Upper lobe of left lung (tissue), 4 donors: ENCODE measurements at regions not wholly inside any gene's neighbourhood (a gene's known extent, or its start where the extent isn't known, plus 50 kb on each side); places are given as distances from the start of the nearest gene placed in this dataset.

Source experiments
- POLR2A ChIP-seq, 4 donors: fragments of 450-650 bp; IDR thresholded peaks; one replicate each; pipeline ENCODE4 v1.5.1; 2016 to 2017; ENCODE audit warnings: antibody characterized with exemption in 4 of 4, mild to moderate bottlenecking in 2 of 4
- POLR2AphosphoS5 ChIP-seq, 2 donors: sonication (generic); formaldehyde crosslinking; IDR thresholded peaks; one replicate each; pipeline ENCODE4 v1.5.1; 2017; ENCODE audit warnings: antibody characterized with exemption in 2 of 2
- TF ChIP-seq, protein P1 (sequence below), 6 experiments: fragments of 450-650 bp in 4 of 6; fragments of 200-600 bp in 2 of 6; sonication (generic) in 2 of 6; IDR thresholded peaks; one replicate each; pipeline ENCODE4 v1.5.1; 2016 to 2019; ENCODE audit warnings: antibody characterized with exemption in 6 of 6

DNA sequence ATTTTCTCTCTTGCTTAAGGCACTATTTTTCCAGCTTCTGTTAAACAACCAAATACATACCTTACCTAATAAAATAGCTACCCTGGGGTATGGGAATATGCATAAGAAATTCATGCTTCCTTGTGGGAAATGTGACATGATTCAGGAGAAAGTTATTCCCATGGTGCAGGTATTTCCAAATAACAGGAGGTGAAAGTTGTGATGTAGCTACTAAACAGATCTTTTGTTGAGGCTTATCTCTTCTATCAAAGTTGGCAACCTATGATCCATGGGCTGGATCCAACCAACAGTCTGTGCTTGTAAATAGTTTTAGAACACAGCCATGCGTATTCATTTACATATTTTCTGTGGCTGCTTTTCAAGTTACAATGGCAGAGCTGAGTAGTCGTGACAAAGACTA, 177.8 kb upstream of the NBEA start:
- TF ChIP-seq, protein P1, sequence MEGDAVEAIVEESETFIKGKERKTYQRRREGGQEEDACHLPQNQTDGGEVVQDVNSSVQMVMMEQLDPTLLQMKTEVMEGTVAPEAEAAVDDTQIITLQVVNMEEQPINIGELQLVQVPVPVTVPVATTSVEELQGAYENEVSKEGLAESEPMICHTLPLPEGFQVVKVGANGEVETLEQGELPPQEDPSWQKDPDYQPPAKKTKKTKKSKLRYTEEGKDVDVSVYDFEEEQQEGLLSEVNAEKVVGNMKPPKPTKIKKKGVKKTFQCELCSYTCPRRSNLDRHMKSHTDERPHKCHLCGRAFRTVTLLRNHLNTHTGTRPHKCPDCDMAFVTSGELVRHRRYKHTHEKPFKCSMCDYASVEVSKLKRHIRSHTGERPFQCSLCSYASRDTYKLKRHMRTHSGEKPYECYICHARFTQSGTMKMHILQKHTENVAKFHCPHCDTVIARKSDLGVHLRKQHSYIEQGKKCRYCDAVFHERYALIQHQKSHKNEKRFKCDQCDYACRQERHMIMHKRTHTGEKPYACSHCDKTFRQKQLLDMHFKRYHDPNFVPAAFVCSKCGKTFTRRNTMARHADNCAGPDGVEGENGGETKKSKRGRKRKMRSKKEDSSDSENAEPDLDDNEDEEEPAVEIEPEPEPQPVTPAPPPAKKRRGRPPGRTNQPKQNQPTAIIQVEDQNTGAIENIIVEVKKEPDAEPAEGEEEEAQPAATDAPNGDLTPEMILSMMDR (IDR thresholded peaks at IDR 0.05), result no peak
- TF ChIP-seq POLR2AphosphoS5 (IDR thresholded peaks at IDR 0.05) (no peak), POLR2A (IDR thresholded peaks at IDR 0.05) (no peak)
